ENCODE measurements at regions not wholly inside any gene's neighbourhood (a gene's known extent, or its start where the extent isn't known, plus 50 kb on each side); places are given as distances from the start of the nearest gene placed in this dataset.

DNA sequence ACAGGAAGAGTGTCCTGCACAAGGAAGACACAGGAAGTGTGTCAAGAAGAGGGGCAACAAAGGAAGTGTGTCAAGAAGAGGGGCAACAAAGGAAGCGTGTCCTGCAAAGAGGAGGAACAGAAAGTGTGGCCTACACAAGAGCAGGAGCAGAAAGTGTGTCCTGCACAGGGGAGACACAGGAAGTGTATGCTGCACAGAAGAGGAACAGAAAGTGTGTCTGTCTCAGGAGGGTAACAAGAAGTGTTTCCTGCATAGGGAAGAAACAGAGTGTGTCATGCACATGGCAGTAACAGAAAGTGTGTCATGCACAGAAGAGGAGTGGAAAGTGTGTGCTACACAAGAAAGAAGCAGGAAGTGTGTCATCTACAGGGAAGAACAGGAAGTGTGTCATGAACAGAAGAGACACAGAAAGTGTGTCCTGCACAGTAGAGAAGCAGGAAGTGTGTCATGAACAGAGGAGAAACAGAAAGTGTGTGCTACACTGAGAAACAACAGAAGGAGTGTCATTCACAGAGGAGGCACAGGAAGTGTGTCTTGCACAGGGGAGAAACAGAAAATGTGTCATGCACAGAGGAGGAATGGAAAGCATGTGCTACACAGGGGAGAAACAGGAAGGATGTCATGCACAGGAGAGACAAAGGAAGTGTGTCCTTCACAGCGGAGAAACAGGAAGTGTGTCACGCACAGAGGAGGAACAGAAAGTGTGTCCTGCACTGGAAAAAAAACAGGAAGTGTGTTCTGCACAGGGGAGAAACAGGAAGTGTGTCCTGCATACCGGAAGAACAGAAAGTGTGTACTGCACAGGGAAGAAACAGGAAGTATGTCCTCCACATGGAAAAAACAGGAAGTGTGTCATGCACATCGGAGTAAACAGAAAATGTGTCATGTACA is 526.4 kb upstream of the PRKX start:
- DNase-seq (ENCODE audit: low spot score) (no peak), ATAC-seq (ENCODE audit: low read depth) (no peak)
- H3K9me3 ChIP-seq (ENCODE audit: severe bottlenecking): no peaks in the 10 kb centered on the region
- H3K27me3 ChIP-seq (ENCODE audit: insufficient read depth, poor library complexity, severe bottlenecking): no peaks in the 10 kb centered on the region
- TF ChIP-seq, protein P1, sequence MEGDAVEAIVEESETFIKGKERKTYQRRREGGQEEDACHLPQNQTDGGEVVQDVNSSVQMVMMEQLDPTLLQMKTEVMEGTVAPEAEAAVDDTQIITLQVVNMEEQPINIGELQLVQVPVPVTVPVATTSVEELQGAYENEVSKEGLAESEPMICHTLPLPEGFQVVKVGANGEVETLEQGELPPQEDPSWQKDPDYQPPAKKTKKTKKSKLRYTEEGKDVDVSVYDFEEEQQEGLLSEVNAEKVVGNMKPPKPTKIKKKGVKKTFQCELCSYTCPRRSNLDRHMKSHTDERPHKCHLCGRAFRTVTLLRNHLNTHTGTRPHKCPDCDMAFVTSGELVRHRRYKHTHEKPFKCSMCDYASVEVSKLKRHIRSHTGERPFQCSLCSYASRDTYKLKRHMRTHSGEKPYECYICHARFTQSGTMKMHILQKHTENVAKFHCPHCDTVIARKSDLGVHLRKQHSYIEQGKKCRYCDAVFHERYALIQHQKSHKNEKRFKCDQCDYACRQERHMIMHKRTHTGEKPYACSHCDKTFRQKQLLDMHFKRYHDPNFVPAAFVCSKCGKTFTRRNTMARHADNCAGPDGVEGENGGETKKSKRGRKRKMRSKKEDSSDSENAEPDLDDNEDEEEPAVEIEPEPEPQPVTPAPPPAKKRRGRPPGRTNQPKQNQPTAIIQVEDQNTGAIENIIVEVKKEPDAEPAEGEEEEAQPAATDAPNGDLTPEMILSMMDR (IDR thresholded peaks at IDR 0.05; ENCODE audit: poor library complexity, severe bottlenecking): no peak
- peak overlapping the region; percentile 27 for H3K27ac ChIP-seq (ENCODE audit: poor library complexity, severe bottlenecking)
- H3K4me3 ChIP-seq (ENCODE audit: severe bottlenecking): no peak overlapping the region
- H3K36me3 ChIP-seq (ENCODE audit: low read depth): no peaks in the 10 kb centered on the region
- no peaks in the 10 kb centered on the region for H3K4me1 ChIP-seq (ENCODE audit: insufficient read depth, poor library complexity, severe bottlenecking)

DNA sequence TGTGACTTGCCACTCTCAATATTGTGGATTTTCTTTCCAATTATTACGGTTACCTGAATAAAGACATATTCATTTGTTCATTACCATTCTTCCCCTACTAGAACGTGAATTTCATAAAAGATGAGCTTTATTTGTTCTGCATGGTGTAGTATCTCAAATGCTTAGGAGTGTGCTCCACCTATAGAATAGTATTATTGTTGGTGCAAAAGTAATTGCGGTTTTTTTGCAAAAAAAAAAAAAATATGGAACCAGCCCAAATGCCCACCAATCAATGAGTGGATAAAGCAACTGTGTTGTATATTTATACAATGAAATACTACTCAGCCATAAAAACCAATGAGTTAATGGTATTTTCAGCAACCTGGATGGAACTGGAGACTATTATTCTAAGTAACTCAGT is 525.5 kb upstream of the PRKX start:
- no peak overlapping the region for H3K4me3 ChIP-seq (ENCODE audit: severe bottlenecking)
- H3K4me1 ChIP-seq (ENCODE audit: insufficient read depth, poor library complexity, severe bottlenecking): no peaks in the 10 kb centered on the region
- TF ChIP-seq, protein P1 (IDR thresholded peaks at IDR 0.05; ENCODE audit: poor library complexity, severe bottlenecking): no peak
- H3K36me3 ChIP-seq (ENCODE audit: low read depth): no peaks in the 10 kb centered on the region
- H3K9me3 ChIP-seq (ENCODE audit: severe bottlenecking): no peaks in the 10 kb centered on the region
- DNase-seq (ENCODE audit: low spot score) (no peak), ATAC-seq (ENCODE audit: low read depth) (no peak)
- H3K27me3 ChIP-seq (ENCODE audit: insufficient read depth, poor library complexity, severe bottlenecking): no peaks in the 10 kb centered on the region
- H3K27ac ChIP-seq (ENCODE audit: poor library complexity, severe bottlenecking): no peak overlapping the region

DNA sequence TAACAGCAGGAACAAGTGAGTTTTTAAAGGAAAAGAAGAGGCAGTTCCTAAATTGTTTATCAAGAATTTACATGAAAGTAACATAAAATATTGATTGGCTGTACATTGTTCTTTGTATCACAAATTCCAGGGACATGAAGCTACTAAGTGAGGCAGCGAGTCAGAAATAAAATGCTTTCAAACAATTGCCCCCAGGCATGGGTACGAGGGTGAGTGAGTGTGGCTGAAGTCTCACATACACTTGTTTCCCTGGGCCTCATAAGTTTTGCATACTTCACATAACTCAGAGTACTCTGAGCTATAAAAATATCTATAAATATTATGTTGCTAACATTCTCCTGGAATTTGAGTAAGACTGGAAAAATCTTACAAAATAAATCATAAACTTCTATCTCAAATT is 511.6 kb upstream of the PRKX start:
- H3K27me3 ChIP-seq (ENCODE audit: insufficient read depth, poor library complexity, severe bottlenecking): no peaks in the 10 kb centered on the region
- H3K9me3 ChIP-seq (ENCODE audit: severe bottlenecking): no peaks in the 10 kb centered on the region
- TF ChIP-seq, protein P1 (IDR thresholded peaks at IDR 0.05; ENCODE audit: poor library complexity, severe bottlenecking): no peak
- DNase-seq (ENCODE audit: low spot score) (no peak), ATAC-seq (ENCODE audit: low read depth) (no peak)
- no peak overlapping the region for H3K27ac ChIP-seq (ENCODE audit: poor library complexity, severe bottlenecking)
- H3K36me3 ChIP-seq (ENCODE audit: low read depth): no peaks in the 10 kb centered on the region
- no peak overlapping the region for H3K4me3 ChIP-seq (ENCODE audit: severe bottlenecking)
- H3K4me1 ChIP-seq (ENCODE audit: insufficient read depth, poor library complexity, severe bottlenecking): no peaks in the 10 kb centered on the region

DNA sequence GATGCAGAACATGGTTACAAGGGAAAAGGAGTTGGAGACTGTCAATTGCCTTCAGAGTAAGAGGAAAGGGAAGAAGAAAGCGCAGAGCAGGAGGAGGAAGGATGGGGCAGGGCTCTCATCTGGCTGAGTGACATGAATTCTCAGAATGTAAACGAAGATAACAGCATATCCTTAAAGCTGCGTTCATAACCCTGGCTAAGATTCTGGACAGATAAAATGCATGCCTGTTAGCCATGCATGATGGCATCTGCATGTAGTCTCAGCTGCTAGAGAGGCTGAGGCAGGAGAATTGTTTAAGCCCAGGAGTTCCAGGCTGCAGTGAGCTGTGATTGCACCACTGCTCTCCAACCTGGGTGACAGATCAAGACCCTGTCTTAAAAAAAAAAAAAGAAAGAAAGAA is 493.5 kb upstream of the PRKX start:
- DNase-seq (ENCODE audit: low spot score): no peak
- Histone ChIP-seq H3K27me3 (ENCODE audit: insufficient read depth, poor library complexity, severe bottlenecking) (no peaks in the 10 kb centered on the region), H3K27ac (ENCODE audit: poor library complexity, severe bottlenecking) (no peak overlapping the region), H3K9me3 (ENCODE audit: severe bottlenecking) (no peaks in the 10 kb centered on the region), H3K4me3 (ENCODE audit: severe bottlenecking) (no peak overlapping the region), H3K4me1 (ENCODE audit: insufficient read depth, poor library complexity, severe bottlenecking) (no peaks in the 10 kb centered on the region), H3K36me3 (ENCODE audit: low read depth) (no peaks in the 10 kb centered on the region)
- no peak for ATAC-seq (ENCODE audit: low read depth)
- TF ChIP-seq, protein P1 (IDR thresholded peaks at IDR 0.05; ENCODE audit: poor library complexity, severe bottlenecking): no peak

- Histone ChIP-seq H3K9me3 (ENCODE audit: severe bottlenecking) (no peaks in the 10 kb centered on the region), H3K4me3 (ENCODE audit: severe bottlenecking) (no peak overlapping the region), H3K36me3 (ENCODE audit: low read depth) (no peaks in the 10 kb centered on the region), H3K27ac (ENCODE audit: poor library complexity, severe bottlenecking) (no peak overlapping the region), H3K27me3 (ENCODE audit: insufficient read depth, poor library complexity, severe bottlenecking) (no peaks in the 10 kb centered on the region), H3K4me1 (ENCODE audit: insufficient read depth, poor library complexity, severe bottlenecking) (no peaks in the 10 kb centered on the region)
- DNase-seq (ENCODE audit: low spot score) (no peak), ATAC-seq (ENCODE audit: low read depth) (no peak)
- TF ChIP-seq, protein P1 (IDR thresholded peaks at IDR 0.05; ENCODE audit: poor library complexity, severe bottlenecking): no peak
These were observed 484.5 kb upstream of the PRKX start for GRCh38 chrX:4197971-4198370.

Data from RWPE2 (cell line).